DND-41 (cell line): ENCODE measurements at regions not wholly inside any gene's neighbourhood (a gene's known extent, or its start where the extent isn't known, plus 50 kb on each side); places are given as distances from the start of the nearest gene placed in this dataset.

Experiments
- EZH2 ChIP-seq: IDR thresholded peaks from 3 replicates; pipeline ENCODE4 v1.6.1; 2012; ENCODE audit warnings: borderline replicate concordance, low read depth, mild to moderate bottlenecking, moderate library complexity, low read length, inconsistent platforms; ENCODE audit not compliant: severe bottlenecking
- TF ChIP-seq, protein P1 (sequence below): IDR thresholded peaks from 2 replicates; pipeline ENCODE4 v1.5.1; 2012; ENCODE audit warnings: borderline replicate concordance, low read length, moderate library complexity, mild to moderate bottlenecking; ENCODE audit not compliant: poor library complexity, severe bottlenecking; ENCODE audit errors: extremely low read depth

DNA sequence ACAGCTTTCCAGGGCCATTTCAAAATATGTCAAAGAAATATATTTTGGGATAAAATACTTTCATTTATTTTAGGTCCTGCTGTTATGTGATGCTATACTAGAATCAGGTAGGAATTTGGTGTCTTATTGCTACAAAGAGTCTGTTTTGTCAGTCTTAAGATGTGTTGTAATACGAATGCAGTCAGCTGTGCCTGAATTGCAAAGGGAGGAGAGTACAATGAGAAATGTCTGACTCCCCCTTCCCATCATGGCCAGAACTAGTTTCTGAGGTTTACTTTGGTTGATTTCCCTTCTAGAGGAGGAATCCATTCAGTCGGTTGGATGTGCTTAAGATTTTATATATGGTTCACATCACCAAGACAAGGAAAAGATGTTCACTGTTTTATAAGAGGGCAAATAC lies 75.7 kb upstream of the TNFSF18 start:
- TF ChIP-seq, protein P1, sequence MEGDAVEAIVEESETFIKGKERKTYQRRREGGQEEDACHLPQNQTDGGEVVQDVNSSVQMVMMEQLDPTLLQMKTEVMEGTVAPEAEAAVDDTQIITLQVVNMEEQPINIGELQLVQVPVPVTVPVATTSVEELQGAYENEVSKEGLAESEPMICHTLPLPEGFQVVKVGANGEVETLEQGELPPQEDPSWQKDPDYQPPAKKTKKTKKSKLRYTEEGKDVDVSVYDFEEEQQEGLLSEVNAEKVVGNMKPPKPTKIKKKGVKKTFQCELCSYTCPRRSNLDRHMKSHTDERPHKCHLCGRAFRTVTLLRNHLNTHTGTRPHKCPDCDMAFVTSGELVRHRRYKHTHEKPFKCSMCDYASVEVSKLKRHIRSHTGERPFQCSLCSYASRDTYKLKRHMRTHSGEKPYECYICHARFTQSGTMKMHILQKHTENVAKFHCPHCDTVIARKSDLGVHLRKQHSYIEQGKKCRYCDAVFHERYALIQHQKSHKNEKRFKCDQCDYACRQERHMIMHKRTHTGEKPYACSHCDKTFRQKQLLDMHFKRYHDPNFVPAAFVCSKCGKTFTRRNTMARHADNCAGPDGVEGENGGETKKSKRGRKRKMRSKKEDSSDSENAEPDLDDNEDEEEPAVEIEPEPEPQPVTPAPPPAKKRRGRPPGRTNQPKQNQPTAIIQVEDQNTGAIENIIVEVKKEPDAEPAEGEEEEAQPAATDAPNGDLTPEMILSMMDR: no peak
- TF ChIP-seq EZH2: no peak
